ENCODE measurements at regions not wholly inside any gene's neighbourhood (a gene's known extent, or its start where the extent isn't known, plus 50 kb on each side); places are given as distances from the start of the nearest gene placed in this dataset.
A peak's percentile ranks its signal among the peaks of the same experiment; 100 is the strongest.

DNA sequence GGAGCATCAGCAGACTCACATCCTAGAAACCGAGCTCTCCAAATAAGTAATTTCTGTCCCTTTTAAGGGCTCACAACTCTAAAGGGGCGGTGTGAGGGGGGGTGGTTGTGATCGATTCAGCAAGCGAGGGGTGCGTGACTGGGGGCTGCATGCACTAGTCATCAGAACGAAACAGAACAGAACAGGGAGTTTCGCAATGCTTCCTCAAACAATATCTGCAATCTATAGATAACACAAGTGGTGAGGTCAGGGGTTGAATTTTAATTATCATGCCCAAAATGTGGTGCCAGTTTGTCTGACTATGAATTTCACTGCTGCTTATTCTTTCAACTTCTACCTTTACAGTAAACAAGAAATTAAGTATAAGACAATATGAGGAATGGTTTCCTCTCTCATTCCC lies 1003.0 kb upstream of the NCAM2 start:
- CTCF ChIA-PET: no interaction called here
- no peak overlapping the region for H3K4me3 ChIP-seq (ENCODE audit: low read length)
- intact Hi-C loops (cut with micrococcal nuclease): no loop called here

DNA sequence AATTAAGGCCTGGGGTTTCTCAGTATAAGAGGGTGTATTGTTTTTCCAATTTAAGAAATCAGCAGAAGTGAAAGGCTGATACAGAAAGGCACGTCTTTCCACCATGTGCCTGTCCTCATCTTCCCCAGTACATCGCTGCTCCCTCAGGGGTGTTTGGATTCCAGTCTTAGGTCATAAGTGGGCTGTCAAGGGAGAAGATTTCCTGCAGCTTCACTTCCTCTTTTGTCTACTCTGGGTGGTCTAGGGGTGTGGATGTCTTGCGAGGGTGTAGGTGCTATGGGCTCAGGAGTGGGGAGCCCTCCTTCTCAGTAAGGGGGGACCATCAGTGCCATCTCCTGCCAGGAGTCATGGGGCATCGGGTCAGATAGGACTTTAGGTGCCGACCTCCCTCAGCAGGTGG lies 999.8 kb upstream of the NCAM2 start:
- H3K4me3 Mint-ChIP-seq: no peak overlapping the region
- H3K9me3 Mint-ChIP-seq: peaks cover 3 to 22% (median 6%) of the 10 kb centered on the region in 11 donors
- ChIA-PET POLR2A (no interaction called here), CTCF (no interaction called here)
- ATAC-seq (no peak), DNase-seq (no peak)
- peaks cover 0 to 2% (median 0%) of the 10 kb centered on the region in 5 donors for H3K36me3 Mint-ChIP-seq
- no peaks in the 10 kb centered on the region for H3K27me3 ChIP-seq (ENCODE audit: control insufficient read depth in 2 of 2, insufficient read depth in 2 of 2, low read length in 2 of 2)
- H3K27ac ChIP-seq (ENCODE audit: low read depth, low read length): no peak overlapping the region
- no peak overlapping the region for H3K27ac Mint-ChIP-seq
- H3K36me3 ChIP-seq (ENCODE audit: control insufficient read depth in 2 of 3, insufficient read depth in 3 of 3, low read length in 3 of 3): no peaks in the 10 kb centered on the region
- H3K9me3 ChIP-seq (ENCODE audit: control insufficient read depth in 2 of 3, low read length in 3 of 3): peaks cover 0 to 4% (median 0%) of the 10 kb centered on the region in 3 experiments
- H3K27me3 Mint-ChIP-seq: no peaks in the 10 kb centered on the region
- H3K4me3 ChIP-seq (ENCODE audit: low read length): no peak overlapping the region
- H3K4me1 Mint-ChIP-seq: no peaks in the 10 kb centered on the region
- H3K4me1 ChIP-seq (ENCODE audit: control insufficient read depth in 2 of 2, insufficient read depth in 2 of 2, low read length in 2 of 2): no peaks in the 10 kb centered on the region
- intact Hi-C loops (cut with micrococcal nuclease): no loop called here

More for the DNA sequence above, 1003.0 kb upstream of the NCAM2 start:
- peaks cover 3 to 27% (median 10%) of the 10 kb centered on the region in 11 donors for H3K9me3 Mint-ChIP-seq
- Histone ChIP-seq H3K4me1 (ENCODE audit: control insufficient read depth in 2 of 2, insufficient read depth in 2 of 2, low read length in 2 of 2) (no peaks in the 10 kb centered on the region), H3K27me3 (ENCODE audit: control insufficient read depth in 2 of 2, insufficient read depth in 2 of 2, low read length in 2 of 2) (no peaks in the 10 kb centered on the region), H3K27ac (ENCODE audit: low read depth, low read length) (no peak overlapping the region), H3K36me3 (ENCODE audit: control insufficient read depth in 2 of 3, insufficient read depth in 3 of 3, low read length in 3 of 3) (no peaks in the 10 kb centered on the region), H3K9me3 (ENCODE audit: control insufficient read depth in 2 of 3, low read length in 3 of 3) (peaks cover 0 to 4% (median 0%) of the 10 kb centered on the region in 3 experiments)
- H3K4me3 Mint-ChIP-seq: no peak overlapping the region
- DNase-seq (no peak), ATAC-seq (peak; percentile 37)
- POLR2A ChIA-PET: no interaction called here
- H3K36me3 Mint-ChIP-seq: peaks cover 0 to 2% (median 0%) of the 10 kb centered on the region in 5 donors
- no peak overlapping the region for H3K27ac Mint-ChIP-seq
- H3K4me1 Mint-ChIP-seq: no peaks in the 10 kb centered on the region
- no peaks in the 10 kb centered on the region for H3K27me3 Mint-ChIP-seq

DNA sequence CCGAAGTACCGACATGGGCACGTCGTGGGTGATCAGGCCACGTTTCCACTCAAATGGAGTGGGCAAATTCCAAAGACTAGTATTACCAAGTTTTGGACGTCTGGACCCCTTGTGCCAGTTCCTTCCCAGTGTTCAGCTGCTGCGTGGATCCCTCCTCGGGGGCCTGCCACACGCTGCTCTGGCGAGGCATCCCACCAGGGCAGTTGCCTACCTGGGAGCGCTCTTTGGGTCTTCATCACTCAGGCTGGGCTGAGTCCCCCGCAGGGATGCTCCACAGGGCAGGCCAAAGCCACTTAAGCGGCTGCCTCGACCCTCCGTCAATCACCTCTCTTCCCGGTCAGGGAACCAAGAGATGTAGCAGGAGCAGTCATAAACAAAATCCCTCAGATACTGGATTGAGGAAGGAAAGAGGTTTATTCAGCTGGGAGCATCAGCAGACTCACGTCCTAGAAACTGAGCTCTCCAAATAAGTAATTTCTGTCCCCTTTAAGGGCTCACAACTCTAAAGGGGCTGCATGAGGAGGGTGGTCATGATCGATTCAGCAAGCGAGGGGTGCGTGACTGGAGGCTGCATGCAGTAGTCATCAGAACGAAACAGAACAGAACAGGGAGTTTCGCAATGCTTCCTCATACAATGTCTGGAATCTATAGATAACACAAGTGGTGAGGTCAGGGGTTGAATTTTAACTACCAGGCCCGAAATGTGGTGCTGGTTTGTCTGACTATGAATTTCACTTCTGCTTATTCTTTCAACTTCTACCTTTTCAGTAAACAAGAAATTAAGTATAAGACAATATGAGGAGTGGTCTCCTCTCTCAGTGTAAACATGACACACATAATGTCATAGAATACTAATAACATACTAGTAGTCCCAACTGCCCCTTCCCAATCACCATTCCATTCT lies 998.6 kb upstream of the NCAM2 start:
- Histone ChIP-seq H3K27ac (ENCODE audit: low read depth, low read length) (no peak overlapping the region), H3K4me3 (ENCODE audit: low read length) (no peak overlapping the region), H3K36me3 (ENCODE audit: control insufficient read depth in 2 of 3, insufficient read depth in 3 of 3, low read length in 3 of 3) (no peaks in the 10 kb centered on the region), H3K9me3 (ENCODE audit: control insufficient read depth in 2 of 3, low read length in 3 of 3) (peaks cover 0 to 4% (median 0%) of the 10 kb centered on the region in 3 experiments), H3K4me1 (ENCODE audit: control insufficient read depth in 2 of 2, insufficient read depth in 2 of 2, low read length in 2 of 2) (no peaks in the 10 kb centered on the region), H3K27me3 (ENCODE audit: control insufficient read depth in 2 of 2, insufficient read depth in 2 of 2, low read length in 2 of 2) (no peaks in the 10 kb centered on the region)
- Mint-ChIP-seq H3K4me3 (no peak overlapping the region), H3K27ac (no peak overlapping the region), H3K4me1 (no peaks in the 10 kb centered on the region), H3K9me3 (peaks cover 3 to 21% (median 5%) of the 10 kb centered on the region in 11 donors), H3K36me3 (peaks cover 0 to 2% (median 0%) of the 10 kb centered on the region in 5 donors), H3K27me3 (no peaks in the 10 kb centered on the region)
- DNase-seq (no peak), ATAC-seq (no peak)
- ChIA-PET POLR2A (no interaction called here), CTCF (no interaction called here)
- intact Hi-C loops (cut with micrococcal nuclease): no loop called here

DNA sequence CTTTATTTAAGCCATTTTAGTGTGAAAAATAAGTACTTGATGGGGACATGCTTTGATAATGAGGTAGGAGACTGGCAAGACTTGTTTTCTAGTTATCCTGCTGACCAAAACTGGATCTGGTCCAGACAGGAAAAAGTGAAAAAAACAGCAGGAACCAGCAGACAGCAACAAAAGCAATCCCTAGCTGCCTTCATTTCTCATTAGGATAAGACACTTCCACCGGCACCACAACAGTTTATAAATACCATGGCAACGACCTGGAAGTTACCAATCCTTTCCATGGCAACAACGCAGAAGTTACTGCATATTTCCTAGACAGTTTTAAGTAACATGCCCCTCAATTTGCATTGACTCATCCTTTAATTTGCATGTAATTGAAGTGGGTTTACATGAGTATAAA lies 993.8 kb upstream of the NCAM2 start:
- ChIA-PET POLR2A (no interaction called here), CTCF (no interaction called here)
- Histone ChIP-seq H3K27me3 (ENCODE audit: control insufficient read depth in 2 of 2, insufficient read depth in 2 of 2, low read length in 2 of 2) (no peaks in the 10 kb centered on the region), H3K36me3 (ENCODE audit: control insufficient read depth in 2 of 3, insufficient read depth in 3 of 3, low read length in 3 of 3) (no peaks in the 10 kb centered on the region), H3K9me3 (ENCODE audit: control insufficient read depth in 2 of 3, low read length in 3 of 3) (peaks cover 0 to 2% (median 0%) of the 10 kb centered on the region in 3 experiments), H3K27ac (ENCODE audit: low read depth, low read length) (no peak overlapping the region), H3K4me3 (ENCODE audit: low read length) (no peak overlapping the region), H3K4me1 (ENCODE audit: control insufficient read depth in 2 of 2, insufficient read depth in 2 of 2, low read length in 2 of 2) (no peaks in the 10 kb centered on the region)
- no peak overlapping the region for H3K27ac Mint-ChIP-seq
- peaks cover 0 to 9% (median 2%) of the 10 kb centered on the region in 11 donors for H3K9me3 Mint-ChIP-seq
- no peaks in the 10 kb centered on the region for H3K36me3 Mint-ChIP-seq
- no peaks in the 10 kb centered on the region for H3K27me3 Mint-ChIP-seq
- intact Hi-C loops (cut with micrococcal nuclease): no loop called here
- no peak overlapping the region for H3K4me3 Mint-ChIP-seq
- DNase-seq (no peak), ATAC-seq (no peak)
- no peaks in the 10 kb centered on the region for H3K4me1 Mint-ChIP-seq

DNA sequence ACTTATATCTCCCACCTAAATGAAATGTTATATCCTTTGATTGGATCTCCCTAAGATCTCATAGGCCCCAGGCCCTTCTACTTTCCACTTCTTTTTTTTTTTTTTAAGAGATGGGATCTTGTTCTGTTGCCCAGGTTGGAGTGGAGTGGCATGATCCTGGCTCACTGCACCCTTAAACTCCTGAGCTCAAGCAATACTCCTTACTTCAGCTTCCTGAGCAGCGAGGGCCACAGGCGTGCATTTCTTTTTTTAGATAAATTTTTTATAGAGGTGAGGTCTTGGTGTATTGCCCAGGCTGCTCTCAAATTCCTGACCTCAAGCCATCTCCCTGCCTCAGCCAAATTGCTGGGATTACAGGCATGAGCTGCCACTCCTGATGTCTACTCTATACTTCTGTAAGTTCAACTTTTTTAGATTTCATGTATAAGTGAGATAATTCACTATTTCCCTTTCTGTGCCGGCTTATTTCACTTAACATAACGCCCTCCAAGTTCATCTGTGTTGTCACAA lies 987.5 kb upstream of the NCAM2 start:
- Mint-ChIP-seq H3K36me3 (no peaks in the 10 kb centered on the region), H3K27ac (no peak overlapping the region), H3K4me1 (no peaks in the 10 kb centered on the region), H3K4me3 (no peak overlapping the region), H3K27me3 (no peaks in the 10 kb centered on the region), H3K9me3 (peaks cover 0 to 19% (median 3%) of the 10 kb centered on the region in 11 donors)
- no peak for ATAC-seq
- intact Hi-C loops (cut with micrococcal nuclease): no loop called here
- Histone ChIP-seq H3K36me3 (ENCODE audit: control insufficient read depth in 2 of 3, insufficient read depth in 3 of 3, low read length in 3 of 3) (no peaks in the 10 kb centered on the region), H3K4me3 (ENCODE audit: low read length) (no peak overlapping the region), H3K27ac (ENCODE audit: low read depth, low read length) (no peak overlapping the region), H3K27me3 (ENCODE audit: control insufficient read depth in 2 of 2, insufficient read depth in 2 of 2, low read length in 2 of 2) (no peaks in the 10 kb centered on the region), H3K9me3 (ENCODE audit: control insufficient read depth in 2 of 3, low read length in 3 of 3) (no peaks in the 10 kb centered on the region), H3K4me1 (ENCODE audit: control insufficient read depth in 2 of 2, insufficient read depth in 2 of 2, low read length in 2 of 2) (no peaks in the 10 kb centered on the region)
- DNase-seq: no peak
- POLR2A ChIA-PET: no interaction called here
- CTCF ChIA-PET: no interaction called here

DNA sequence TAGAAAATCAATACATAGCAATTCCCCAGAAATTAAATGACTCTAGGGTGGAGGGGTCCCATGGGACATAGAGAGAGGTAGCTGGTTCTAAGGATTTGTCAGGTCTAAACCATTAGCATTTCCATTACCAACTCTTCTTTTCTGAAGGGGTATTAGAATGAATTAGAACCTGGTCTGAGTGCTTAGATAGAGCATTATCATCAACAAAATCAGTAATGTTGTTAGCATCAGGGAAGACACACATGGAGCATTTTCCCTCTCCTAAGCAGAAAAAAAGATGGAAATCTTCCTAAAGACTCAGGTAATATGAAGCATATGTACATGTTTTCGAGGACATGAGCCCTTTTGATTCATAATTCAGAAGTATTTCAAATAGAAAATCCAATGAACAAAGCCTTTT lies 984.4 kb upstream of the NCAM2 start:
- H3K9me3 Mint-ChIP-seq: peaks cover 0 to 24% (median 4%) of the 10 kb centered on the region in 11 donors
- ChIA-PET CTCF (no interaction called here), POLR2A (no interaction called here)
- Histone ChIP-seq H3K9me3 (ENCODE audit: control insufficient read depth in 2 of 3, low read length in 3 of 3) (no peaks in the 10 kb centered on the region), H3K27me3 (ENCODE audit: control insufficient read depth in 2 of 2, insufficient read depth in 2 of 2, low read length in 2 of 2) (no peaks in the 10 kb centered on the region), H3K27ac (ENCODE audit: low read depth, low read length) (no peak overlapping the region), H3K4me1 (ENCODE audit: control insufficient read depth in 2 of 2, insufficient read depth in 2 of 2, low read length in 2 of 2) (no peaks in the 10 kb centered on the region), H3K4me3 (ENCODE audit: low read length) (no peak overlapping the region), H3K36me3 (ENCODE audit: control insufficient read depth in 2 of 3, insufficient read depth in 3 of 3, low read length in 3 of 3) (no peaks in the 10 kb centered on the region)
- no peak overlapping the region for H3K27ac Mint-ChIP-seq
- H3K4me1 Mint-ChIP-seq: no peaks in the 10 kb centered on the region
- no peak overlapping the region for H3K4me3 Mint-ChIP-seq
- no peaks in the 10 kb centered on the region for H3K27me3 Mint-ChIP-seq
- no peaks in the 10 kb centered on the region for H3K36me3 Mint-ChIP-seq
- intact Hi-C loops (cut with micrococcal nuclease): no loop called here
- ATAC-seq: no peak
- no peak for DNase-seq
